ENCODE measurements at regions not wholly inside any gene's neighbourhood (a gene's known extent, or its start where the extent isn't known, plus 50 kb on each side); places are given as distances from the start of the nearest gene placed in this dataset.

DNA sequence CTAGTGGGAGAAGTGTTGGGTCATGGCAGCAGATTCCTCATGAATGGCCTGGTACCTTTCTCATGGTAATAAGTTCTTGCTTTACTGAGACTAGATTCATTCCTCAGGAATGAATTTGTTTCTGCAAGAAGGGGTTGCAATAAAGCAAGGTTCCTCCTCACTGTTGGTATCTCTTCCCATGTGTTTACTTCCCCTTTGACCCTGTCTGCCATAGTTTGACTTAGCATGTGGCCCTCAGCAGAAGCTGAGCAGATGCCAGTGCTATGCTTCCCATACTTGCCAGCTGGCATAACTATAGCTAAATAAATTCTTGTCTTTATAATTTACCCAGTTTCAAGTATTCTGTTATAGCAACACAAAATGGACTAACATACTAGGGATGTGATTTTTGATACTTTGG, 163.6 kb upstream of the COL8A1 start:
- Mint-ChIP-seq H3K27ac (ENCODE audit: unreplicated experiment) (no peak overlapping the region), H3K27me3 (ENCODE audit: unreplicated experiment) (peaks cover 1% of the 10 kb centered on the region), H3K36me3 (ENCODE audit: low read depth, unreplicated experiment) (no peaks in the 10 kb centered on the region), H3K4me1 (ENCODE audit: unreplicated experiment) (no peaks in the 10 kb centered on the region), H3K9me3 (ENCODE audit: unreplicated experiment) (no peaks in the 10 kb centered on the region), H3K4me3 (ENCODE audit: unreplicated experiment) (no peak overlapping the region)
- TF ChIP-seq, protein P1, sequence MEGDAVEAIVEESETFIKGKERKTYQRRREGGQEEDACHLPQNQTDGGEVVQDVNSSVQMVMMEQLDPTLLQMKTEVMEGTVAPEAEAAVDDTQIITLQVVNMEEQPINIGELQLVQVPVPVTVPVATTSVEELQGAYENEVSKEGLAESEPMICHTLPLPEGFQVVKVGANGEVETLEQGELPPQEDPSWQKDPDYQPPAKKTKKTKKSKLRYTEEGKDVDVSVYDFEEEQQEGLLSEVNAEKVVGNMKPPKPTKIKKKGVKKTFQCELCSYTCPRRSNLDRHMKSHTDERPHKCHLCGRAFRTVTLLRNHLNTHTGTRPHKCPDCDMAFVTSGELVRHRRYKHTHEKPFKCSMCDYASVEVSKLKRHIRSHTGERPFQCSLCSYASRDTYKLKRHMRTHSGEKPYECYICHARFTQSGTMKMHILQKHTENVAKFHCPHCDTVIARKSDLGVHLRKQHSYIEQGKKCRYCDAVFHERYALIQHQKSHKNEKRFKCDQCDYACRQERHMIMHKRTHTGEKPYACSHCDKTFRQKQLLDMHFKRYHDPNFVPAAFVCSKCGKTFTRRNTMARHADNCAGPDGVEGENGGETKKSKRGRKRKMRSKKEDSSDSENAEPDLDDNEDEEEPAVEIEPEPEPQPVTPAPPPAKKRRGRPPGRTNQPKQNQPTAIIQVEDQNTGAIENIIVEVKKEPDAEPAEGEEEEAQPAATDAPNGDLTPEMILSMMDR (IDR thresholded peaks at IDR 0.05; ENCODE audit: unreplicated experiment) = no peak
- DNase-seq (ENCODE audit: low spot score) = no peak

DNA sequence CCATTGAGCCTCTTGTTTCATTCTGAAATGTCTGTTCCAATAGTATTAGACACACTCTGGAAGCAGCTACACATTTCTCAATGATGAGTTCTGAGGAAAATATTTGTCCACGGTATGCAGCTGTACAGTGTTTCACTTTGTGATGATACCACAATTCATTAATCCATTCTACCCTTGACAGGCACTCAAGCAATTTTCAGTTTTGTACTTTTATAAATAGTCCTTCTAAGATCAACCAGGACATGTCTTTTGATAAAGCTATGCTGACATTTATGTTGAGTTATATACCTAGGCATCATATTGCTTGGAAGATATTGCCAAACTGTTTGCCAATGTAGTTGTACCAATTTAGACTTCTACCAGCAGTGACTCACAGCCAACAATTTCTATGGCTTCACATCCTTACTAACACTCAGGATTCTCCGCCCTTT, 165.1 kb upstream of the COL8A1 start:
- H3K36me3 Mint-ChIP-seq (ENCODE audit: low read depth, unreplicated experiment) = no peaks in the 10 kb centered on the region
- TF ChIP-seq, protein P1 (IDR thresholded peaks at IDR 0.05; ENCODE audit: unreplicated experiment) = no peak
- DNase-seq (ENCODE audit: low spot score) = no peak
- H3K4me3 Mint-ChIP-seq (ENCODE audit: unreplicated experiment) = no peak overlapping the region
- peaks cover 1% of the 10 kb centered on the region for H3K27me3 Mint-ChIP-seq (ENCODE audit: unreplicated experiment)
- H3K27ac Mint-ChIP-seq (ENCODE audit: unreplicated experiment) = no peak overlapping the region
- H3K4me1 Mint-ChIP-seq (ENCODE audit: unreplicated experiment) = no peaks in the 10 kb centered on the region
- no peaks in the 10 kb centered on the region for H3K9me3 Mint-ChIP-seq (ENCODE audit: unreplicated experiment)

- DNase-seq (ENCODE audit: low spot score) = no peak
- TF ChIP-seq, protein P1 (IDR thresholded peaks at IDR 0.05; ENCODE audit: unreplicated experiment) = no peak
- Mint-ChIP-seq H3K27me3 (ENCODE audit: unreplicated experiment) (peaks cover 1% of the 10 kb centered on the region), H3K27ac (ENCODE audit: unreplicated experiment) (no peak overlapping the region), H3K4me1 (ENCODE audit: unreplicated experiment) (no peaks in the 10 kb centered on the region), H3K9me3 (ENCODE audit: unreplicated experiment) (no peaks in the 10 kb centered on the region), H3K36me3 (ENCODE audit: low read depth, unreplicated experiment) (no peaks in the 10 kb centered on the region), H3K4me3 (ENCODE audit: unreplicated experiment) (no peak overlapping the region)
These were observed 166.0 kb upstream of the COL8A1 start for GRCh38 chr3:99472385-99472784.

- TF ChIP-seq, protein P1 (IDR thresholded peaks at IDR 0.05; ENCODE audit: unreplicated experiment) = no peak
- no peaks in the 10 kb centered on the region for H3K36me3 Mint-ChIP-seq (ENCODE audit: low read depth, unreplicated experiment)
- no peak overlapping the region for H3K4me3 Mint-ChIP-seq (ENCODE audit: unreplicated experiment)
- H3K27me3 Mint-ChIP-seq (ENCODE audit: unreplicated experiment) = peaks cover 1% of the 10 kb centered on the region
- no peak for DNase-seq (ENCODE audit: low spot score)
- H3K9me3 Mint-ChIP-seq (ENCODE audit: unreplicated experiment) = no peaks in the 10 kb centered on the region
- H3K4me1 Mint-ChIP-seq (ENCODE audit: unreplicated experiment) = no peaks in the 10 kb centered on the region
- no peak overlapping the region for H3K27ac Mint-ChIP-seq (ENCODE audit: unreplicated experiment)
These were observed 166.8 kb upstream of the COL8A1 start for GRCh38 chr3:99471353-99472323.

GRCh38 chr3:99470841-99471240, 167.6 kb upstream of the COL8A1 start:
- no peak overlapping the region for H3K4me3 Mint-ChIP-seq (ENCODE audit: unreplicated experiment)
- DNase-seq (ENCODE audit: low spot score) = no peak
- H3K36me3 Mint-ChIP-seq (ENCODE audit: low read depth, unreplicated experiment) = no peaks in the 10 kb centered on the region
- H3K4me1 Mint-ChIP-seq (ENCODE audit: unreplicated experiment) = no peaks in the 10 kb centered on the region
- H3K27me3 Mint-ChIP-seq (ENCODE audit: unreplicated experiment) = no peaks in the 10 kb centered on the region
- no peaks in the 10 kb centered on the region for H3K9me3 Mint-ChIP-seq (ENCODE audit: unreplicated experiment)
- H3K27ac Mint-ChIP-seq (ENCODE audit: unreplicated experiment) = no peak overlapping the region
- TF ChIP-seq, protein P1 (IDR thresholded peaks at IDR 0.05; ENCODE audit: unreplicated experiment) = no peak

Measured in endothelial cell (in vitro differentiated cells).